ENCODE measurements at regions not wholly inside any gene's neighbourhood (a gene's known extent, or its start where the extent isn't known, plus 50 kb on each side); places are given as distances from the start of the nearest gene placed in this dataset.

GRCh38 chr5:99949969-99950524 is 585.1 kb upstream of the FAM174A start:
- no peaks in the 10 kb centered on the region for H3K27me3 Mint-ChIP-seq
- H3K4me1 Mint-ChIP-seq (ENCODE audit: low read depth), result no peaks in the 10 kb centered on the region
- ChIA-PET POLR2A (no interaction called here), CTCF (no interaction called here)
- no peak overlapping the region for H3K27ac Mint-ChIP-seq
- no peaks in the 10 kb centered on the region for H3K9me3 Mint-ChIP-seq
- intact Hi-C loops (cut with micrococcal nuclease), result no loop called here
- no peaks in the 10 kb centered on the region for H3K36me3 Mint-ChIP-seq
- no peak for DNase-seq
- no peak overlapping the region for H3K4me3 Mint-ChIP-seq

- DNase-seq, result no peak
- H3K36me3 Mint-ChIP-seq, result no peaks in the 10 kb centered on the region
- H3K4me3 Mint-ChIP-seq, result no peak overlapping the region
- H3K4me1 Mint-ChIP-seq (ENCODE audit: low read depth), result no peaks in the 10 kb centered on the region
- ChIA-PET CTCF (no interaction called here), POLR2A (no interaction called here)
- H3K27ac Mint-ChIP-seq, result no peak overlapping the region
- H3K9me3 Mint-ChIP-seq, result no peaks in the 10 kb centered on the region
- H3K27me3 Mint-ChIP-seq, result no peaks in the 10 kb centered on the region
- intact Hi-C loops (cut with micrococcal nuclease), result no loop called here
Observed at GRCh38 chr5:99949361-99949760, 585.8 kb upstream of the FAM174A start.

GRCh38 chr5:99948850-99949249 is 586.3 kb upstream of the FAM174A start:
- intact Hi-C loops (cut with micrococcal nuclease), result no loop called here
- no peaks in the 10 kb centered on the region for H3K9me3 Mint-ChIP-seq
- no peak overlapping the region for H3K27ac Mint-ChIP-seq
- POLR2A ChIA-PET, result no interaction called here
- H3K27me3 Mint-ChIP-seq, result no peaks in the 10 kb centered on the region
- CTCF ChIA-PET, result no interaction called here
- no peak for DNase-seq
- no peaks in the 10 kb centered on the region for H3K4me1 Mint-ChIP-seq (ENCODE audit: low read depth)
- no peaks in the 10 kb centered on the region for H3K36me3 Mint-ChIP-seq
- no peak overlapping the region for H3K4me3 Mint-ChIP-seq

GRCh38 chr5:99945478-99946442 is 589.4 kb upstream of the FAM174A start:
- Mint-ChIP-seq H3K4me3 (no peak overlapping the region), H3K27me3 (no peaks in the 10 kb centered on the region), H3K27ac (no peak overlapping the region), H3K4me1 (ENCODE audit: low read depth) (no peaks in the 10 kb centered on the region), H3K9me3 (peaks cover 2% of the 10 kb centered on the region), H3K36me3 (no peaks in the 10 kb centered on the region)
- no peak for DNase-seq
- POLR2A ChIA-PET, result no interaction called here
- CTCF ChIA-PET, result no interaction called here
- intact Hi-C loops (cut with micrococcal nuclease), result no loop called here

GRCh38 chr5:99940540-99940939 is 594.6 kb upstream of the FAM174A start:
- no peaks in the 10 kb centered on the region for H3K4me1 Mint-ChIP-seq (ENCODE audit: low read depth)
- DNase-seq, result no peak
- intact Hi-C loops (cut with micrococcal nuclease), result no loop called here
- H3K27me3 Mint-ChIP-seq, result no peaks in the 10 kb centered on the region
- H3K36me3 Mint-ChIP-seq, result no peaks in the 10 kb centered on the region
- CTCF ChIA-PET, result no interaction called here
- no peak overlapping the region for H3K27ac Mint-ChIP-seq
- no peak overlapping the region for H3K4me3 Mint-ChIP-seq
- peaks cover 2% of the 10 kb centered on the region for H3K9me3 Mint-ChIP-seq
- POLR2A ChIA-PET, result no interaction called here

- no peak overlapping the region for H3K4me3 Mint-ChIP-seq
- ChIA-PET CTCF (no interaction called here), POLR2A (no interaction called here)
- no peak for DNase-seq
- no peaks in the 10 kb centered on the region for H3K27me3 Mint-ChIP-seq
- intact Hi-C loops (cut with micrococcal nuclease), result no loop called here
- no peak overlapping the region for H3K27ac Mint-ChIP-seq
- no peaks in the 10 kb centered on the region for H3K4me1 Mint-ChIP-seq (ENCODE audit: low read depth)
- no peaks in the 10 kb centered on the region for H3K36me3 Mint-ChIP-seq
- no peaks in the 10 kb centered on the region for H3K9me3 Mint-ChIP-seq
Observed at GRCh38 chr5:99936911-99937310, 598.3 kb upstream of the FAM174A start.

GRCh38 chr5:99929806-99930135 is 605.4 kb upstream of the FAM174A start:
- no peaks in the 10 kb centered on the region for H3K36me3 Mint-ChIP-seq
- no peak for DNase-seq
- intact Hi-C loops (cut with micrococcal nuclease), result no loop called here
- ChIA-PET CTCF (no interaction called here), POLR2A (no interaction called here)
- H3K4me1 Mint-ChIP-seq (ENCODE audit: low read depth), result no peaks in the 10 kb centered on the region
- no peak overlapping the region for H3K27ac Mint-ChIP-seq
- H3K27me3 Mint-ChIP-seq, result no peaks in the 10 kb centered on the region
- no peak overlapping the region for H3K4me3 Mint-ChIP-seq
- no peaks in the 10 kb centered on the region for H3K9me3 Mint-ChIP-seq

- ChIA-PET CTCF (no interaction called here), POLR2A (no interaction called here)
- Mint-ChIP-seq H3K27me3 (no peaks in the 10 kb centered on the region), H3K9me3 (no peaks in the 10 kb centered on the region), H3K4me3 (no peak overlapping the region), H3K4me1 (ENCODE audit: low read depth) (no peaks in the 10 kb centered on the region), H3K27ac (no peak overlapping the region), H3K36me3 (no peaks in the 10 kb centered on the region)
- intact Hi-C loops (cut with micrococcal nuclease), result no loop called here
- no peak for DNase-seq
Observed at GRCh38 chr5:99929067-99929805, 605.9 kb upstream of the FAM174A start.

GRCh38 chr5:99928490-99928889 is 606.7 kb upstream of the FAM174A start:
- H3K4me1 Mint-ChIP-seq (ENCODE audit: low read depth), result no peaks in the 10 kb centered on the region
- no peak for DNase-seq
- H3K36me3 Mint-ChIP-seq, result no peaks in the 10 kb centered on the region
- H3K27ac Mint-ChIP-seq, result no peak overlapping the region
- intact Hi-C loops (cut with micrococcal nuclease), result no loop called here
- H3K4me3 Mint-ChIP-seq, result no peak overlapping the region
- H3K27me3 Mint-ChIP-seq, result no peaks in the 10 kb centered on the region
- ChIA-PET POLR2A (no interaction called here), CTCF (no interaction called here)
- no peaks in the 10 kb centered on the region for H3K9me3 Mint-ChIP-seq

- Mint-ChIP-seq H3K27me3 (no peaks in the 10 kb centered on the region), H3K4me1 (ENCODE audit: low read depth) (no peaks in the 10 kb centered on the region), H3K36me3 (no peaks in the 10 kb centered on the region), H3K27ac (no peak overlapping the region), H3K9me3 (no peaks in the 10 kb centered on the region), H3K4me3 (no peak overlapping the region)
- ChIA-PET CTCF (interaction anchor here (0.7 kb wide), 1 partner anchor 976 kb away, joined by 3 read pairs; no protein-coding TSS in a partner anchor), POLR2A (interaction anchor here (0.7 kb wide), 1 partner anchor 154 kb away, joined by 3 read pairs; no protein-coding TSS in a partner anchor)
- intact Hi-C loops (cut with micrococcal nuclease), result no loop called here
- no peak for DNase-seq
Observed at GRCh38 chr5:99926463-99926862, 608.7 kb upstream of the FAM174A start.

GRCh38 chr5:99922386-99922785 is 612.8 kb upstream of the FAM174A start:
- intact Hi-C loops (cut with micrococcal nuclease), result no loop called here
- H3K27ac Mint-ChIP-seq, result no peak overlapping the region
- DNase-seq, result no peak
- no peak overlapping the region for H3K4me3 Mint-ChIP-seq
- no peaks in the 10 kb centered on the region for H3K27me3 Mint-ChIP-seq
- no peaks in the 10 kb centered on the region for H3K36me3 Mint-ChIP-seq
- no peaks in the 10 kb centered on the region for H3K4me1 Mint-ChIP-seq (ENCODE audit: low read depth)
- no peaks in the 10 kb centered on the region for H3K9me3 Mint-ChIP-seq
- ChIA-PET POLR2A (no interaction called here), CTCF (no interaction called here)

GRCh38 chr5:99911971-99912370 is 623.2 kb upstream of the FAM174A start:
- no peaks in the 10 kb centered on the region for H3K36me3 Mint-ChIP-seq
- H3K27me3 Mint-ChIP-seq, result no peaks in the 10 kb centered on the region
- no peaks in the 10 kb centered on the region for H3K9me3 Mint-ChIP-seq
- no peaks in the 10 kb centered on the region for H3K4me1 Mint-ChIP-seq (ENCODE audit: low read depth)
- ChIA-PET CTCF (no interaction called here), POLR2A (no interaction called here)
- DNase-seq, result no peak
- H3K27ac Mint-ChIP-seq, result no peak overlapping the region
- no peak overlapping the region for H3K4me3 Mint-ChIP-seq
- intact Hi-C loops (cut with micrococcal nuclease), result no loop called here

GRCh38 chr5:99906776-99907175 is 628.4 kb upstream of the FAM174A start:
- Mint-ChIP-seq H3K36me3 (no peaks in the 10 kb centered on the region), H3K4me1 (ENCODE audit: low read depth) (no peaks in the 10 kb centered on the region), H3K4me3 (no peak overlapping the region), H3K9me3 (no peaks in the 10 kb centered on the region), H3K27me3 (no peaks in the 10 kb centered on the region), H3K27ac (no peak overlapping the region)
- intact Hi-C loops (cut with micrococcal nuclease), result no loop called here
- DNase-seq, result no peak
- ChIA-PET POLR2A (no interaction called here), CTCF (no interaction called here)
